ENCODE measurements at regions not wholly inside any gene's neighbourhood (a gene's known extent, or its start where the extent isn't known, plus 50 kb on each side); places are given as distances from the start of the nearest gene placed in this dataset.

DNA sequence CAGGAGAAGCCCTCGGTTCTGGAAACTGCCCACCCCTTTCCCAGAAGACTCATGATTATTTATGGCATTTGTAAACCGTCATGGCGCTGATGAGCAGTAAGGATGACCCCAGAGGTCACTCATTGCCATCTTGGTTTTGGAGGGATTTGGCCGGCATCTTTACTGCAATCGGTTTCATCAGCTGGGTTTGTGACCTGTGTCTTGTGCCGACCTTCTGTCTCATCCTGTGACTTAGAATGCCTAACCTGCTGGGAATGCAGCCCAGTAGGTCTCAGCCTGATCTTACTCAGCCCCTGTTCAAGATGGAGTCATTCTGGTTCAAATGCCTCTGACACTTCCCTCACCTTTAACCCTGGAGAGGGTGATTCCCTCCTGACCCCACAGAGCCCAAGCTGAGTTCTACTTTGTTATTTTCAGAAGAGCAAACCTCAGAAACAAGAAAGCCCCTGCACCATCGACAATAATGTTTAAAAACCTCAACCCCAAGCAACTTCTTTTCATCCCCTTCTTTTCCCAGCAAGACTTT is 105.5 kb upstream of the SFSWAP start (continued):
- TF ChIP-seq TSHZ1 (CRISPR knock-in tag; IDR thresholded peaks at IDR 0.05) (peak; percentile 94), USF1 (CRISPR knock-in tag; IDR thresholded peaks at IDR 0.05) (no peak), ID3 (CRISPR knock-in tag; IDR thresholded peaks at IDR 0.05) (peak; percentile 70; the same call in 1 of the 2 replicates), ID3 (tag; IDR thresholded peaks at IDR 0.05) (peak; percentile 98), ILK (tag; IDR thresholded peaks at IDR 0.05; ENCODE audit: borderline replicate concordance, low read depth) (peak; percentile 65; the same call in 1 of the 2 replicates), NCOA2 (IDR thresholded peaks at IDR 0.05; ENCODE audit: partially characterized antibody in 2 of 2) (no peak), PKNOX1 (IDR thresholded peaks at IDR 0.05) (peak; percentile 85), ZNF785 (CRISPR knock-in tag; IDR thresholded peaks at IDR 0.05) (no peak), GATAD2A (IDR thresholded peaks at IDR 0.05) (no peak), ZNF184 (CRISPR knock-in tag; IDR thresholded peaks at IDR 0.05) (no peak), SPI1 (IDR thresholded peaks at IDR 0.05; ENCODE audit: borderline replicate concordance, low read depth, low read length) (no peak), YY1 (IDR thresholded peaks at IDR 0.05; ENCODE audit: borderline replicate concordance in 1 of 3, control insufficient read depth in 1 of 3, extremely low read depth in 1 of 3, insufficient read depth in 3 of 3, insufficient read length in 1 of 3, insufficient replicate concordance in 2 of 3, low read depth in 1 of 3, low read length in 2 of 3) (peak; percentile 10 to 85 (median 38)), ZNF274 (IDR thresholded peaks at IDR 0.05; ENCODE audit: borderline replicate concordance, low read depth, low read length) (no peak), FOXA1 (IDR thresholded peaks at IDR 0.05; ENCODE audit: borderline replicate concordance) (no peak), CREB3 (tag; conservative IDR thresholded peaks at IDR 0.05; ENCODE audit: low read depth) (peak; percentile 98), ZNF830 (CRISPR knock-in tag; IDR thresholded peaks at IDR 0.05) (peak; percentile 92; the same call in 1 of the 2 replicates)
- TF ChIP-seq, protein P1, sequence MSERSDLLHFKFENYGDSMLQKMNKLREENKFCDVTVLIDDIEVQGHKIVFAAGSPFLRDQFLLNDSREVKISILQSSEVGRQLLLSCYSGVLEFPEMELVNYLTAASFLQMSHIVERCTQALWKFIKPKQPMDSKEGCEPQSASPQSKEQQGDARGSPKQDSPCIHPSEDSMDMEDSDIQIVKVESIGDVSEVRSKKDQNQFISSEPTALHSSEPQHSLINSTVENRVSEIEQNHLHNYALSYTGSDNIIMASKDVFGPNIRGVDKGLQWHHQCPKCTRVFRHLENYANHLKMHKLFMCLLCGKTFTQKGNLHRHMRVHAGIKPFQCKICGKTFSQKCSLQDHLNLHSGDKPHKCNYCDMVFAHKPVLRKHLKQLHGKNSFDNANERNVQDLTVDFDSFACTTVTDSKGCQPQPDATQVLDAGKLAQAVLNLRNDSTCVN (CRISPR knock-in tag; IDR thresholded peaks at IDR 0.05): peak; percentile 81; the same call in 1 of the 2 replicates
- TF ChIP-seq, protein P2, sequence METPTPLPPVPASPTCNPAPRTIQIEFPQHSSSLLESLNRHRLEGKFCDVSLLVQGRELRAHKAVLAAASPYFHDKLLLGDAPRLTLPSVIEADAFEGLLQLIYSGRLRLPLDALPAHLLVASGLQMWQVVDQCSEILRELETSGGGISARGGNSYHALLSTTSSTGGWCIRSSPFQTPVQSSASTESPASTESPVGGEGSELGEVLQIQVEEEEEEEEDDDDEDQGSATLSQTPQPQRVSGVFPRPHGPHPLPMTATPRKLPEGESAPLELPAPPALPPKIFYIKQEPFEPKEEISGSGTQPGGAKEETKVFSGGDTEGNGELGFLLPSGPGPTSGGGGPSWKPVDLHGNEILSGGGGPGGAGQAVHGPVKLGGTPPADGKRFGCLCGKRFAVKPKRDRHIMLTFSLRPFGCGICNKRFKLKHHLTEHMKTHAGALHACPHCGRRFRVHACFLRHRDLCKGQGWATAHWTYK (CRISPR knock-in tag; IDR thresholded peaks at IDR 0.05): peak; percentile 93
